Colon (tissue), 2 donors: ENCODE measurements at regions not wholly inside any gene's neighbourhood (a gene's known extent, or its start where the extent isn't known, plus 50 kb on each side); places are given as distances from the start of the nearest gene placed in this dataset.
"Not testable (repeated sequence)": the region's sequence is repeated elsewhere in the genome, so short reads cannot be mapped to it uniquely, and the experiment has no call there.

Experiments
- FAIRE-seq: peaks from 2 replicates; lab custom pipeline; 2012; peaks lifted over from hg19 to GRCh38; lab: Jason Lieb, UNC
- donor health status: control.
- donor health status: control.

- FAIRE-seq: no peak
These were observed 277.4 kb downstream of the NKX6-1 start for GRCh38 chr4:84221704-84222103.

- no peak for FAIRE-seq
These were observed 278.1 kb downstream of the NKX6-1 start for GRCh38 chr4:84220990-84221389.

- FAIRE-seq: no peak
These were observed 279.4 kb downstream of the NKX6-1 start for GRCh38 chr4:84219656-84220055.

GRCh38 chr4:84218031-84218430, 281.1 kb downstream of the NKX6-1 start:
- FAIRE-seq: no peak

GRCh38 chr4:84215217-84215616, 283.9 kb downstream of the NKX6-1 start:
- FAIRE-seq: no peak

- not testable (repeated sequence) for FAIRE-seq
These were observed 292.9 kb downstream of the NKX6-1 start for GRCh38 chr4:84206226-84206625.

- FAIRE-seq: no peak
These were observed 309.9 kb downstream of the NKX6-1 start for GRCh38 chr4:84189144-84189543.

GRCh38 chr4:84179409-84179808, 319.7 kb downstream of the NKX6-1 start:
- no peak for FAIRE-seq

GRCh38 chr4:84177831-84178542, 321.1 kb downstream of the NKX6-1 start:
- no peak for FAIRE-seq

- no peak for FAIRE-seq
These were observed 323.1 kb downstream of the NKX6-1 start for GRCh38 chr4:84176016-84176415.

- no peak for FAIRE-seq
These were observed 327.2 kb downstream of the NKX6-1 start for GRCh38 chr4:84171871-84172270.

GRCh38 chr4:84167564-84167963, 331.5 kb downstream of the NKX6-1 start:
- no peak for FAIRE-seq

GRCh38 chr4:84167093-84167492, 332.0 kb downstream of the NKX6-1 start:
- no peak for FAIRE-seq

- no peak for FAIRE-seq
These were observed 332.6 kb downstream of the NKX6-1 start for GRCh38 chr4:84166486-84166885.

- no peak for FAIRE-seq
These were observed 334.9 kb downstream of the NKX6-1 start for GRCh38 chr4:84164201-84164600.

GRCh38 chr4:84159762-84160161, 339.3 kb downstream of the NKX6-1 start:
- no peak for FAIRE-seq

GRCh38 chr4:84158670-84159069, 340.4 kb downstream of the NKX6-1 start:
- no peak for FAIRE-seq

- no peak for FAIRE-seq
These were observed 347.5 kb downstream of the NKX6-1 start for GRCh38 chr4:84151574-84151973.

- no peak for FAIRE-seq
These were observed 348.9 kb downstream of the NKX6-1 start for GRCh38 chr4:84150177-84150576.

- FAIRE-seq: no peak
These were observed 351.3 kb downstream of the NKX6-1 start for GRCh38 chr4:84147831-84148230.

GRCh38 chr4:84146300-84146959, 352.7 kb downstream of the NKX6-1 start:
- no peak for FAIRE-seq

- no peak for FAIRE-seq
These were observed 353.9 kb downstream of the NKX6-1 start for GRCh38 chr4:84145176-84145575.

- FAIRE-seq: not testable (repeated sequence)
These were observed 372.2 kb downstream of the NKX6-1 start for GRCh38 chr4:84126911-84127310.
